GM23338 (cell line): ENCODE measurements at regions not wholly inside any gene's neighbourhood (a gene's known extent, or its start where the extent isn't known, plus 50 kb on each side); places are given as distances from the start of the nearest gene placed in this dataset.

Experiments
- CTCF ChIP-seq, 2 experiments: fragments of 200-600 bp in 1 of 2; sonication (generic) in 1 of 2; conservative IDR thresholded peaks; 2 replicates each; pipeline versions ENCODE4 v1.5.1 to v1.6.1; 2016 to 2017; ENCODE audit warnings: antibody characterized with exemption in 2 of 2, low read depth in 2 of 2, mild to moderate bottlenecking in 2 of 2, moderate library complexity in 1 of 2
- JUNB ChIP-seq: IDR thresholded peaks from one replicate; pipeline ENCODE4 v1.6.1; 2016; ENCODE audit warnings: antibody characterized with exemption; ENCODE audit not compliant: unreplicated experiment
- POLR2AphosphoS5 ChIP-seq: IDR thresholded peaks from 2 replicates; pipeline ENCODE4 v1.6.1; 2016; ENCODE audit warnings: antibody characterized with exemption, low read depth
- TF ChIP-seq, protein P1 (sequence below): IDR thresholded peaks from one replicate; pipeline ENCODE4 v1.6.1; 2018; ENCODE audit warnings: antibody characterized with exemption; ENCODE audit not compliant: unreplicated experiment

- TF ChIP-seq, protein P1, sequence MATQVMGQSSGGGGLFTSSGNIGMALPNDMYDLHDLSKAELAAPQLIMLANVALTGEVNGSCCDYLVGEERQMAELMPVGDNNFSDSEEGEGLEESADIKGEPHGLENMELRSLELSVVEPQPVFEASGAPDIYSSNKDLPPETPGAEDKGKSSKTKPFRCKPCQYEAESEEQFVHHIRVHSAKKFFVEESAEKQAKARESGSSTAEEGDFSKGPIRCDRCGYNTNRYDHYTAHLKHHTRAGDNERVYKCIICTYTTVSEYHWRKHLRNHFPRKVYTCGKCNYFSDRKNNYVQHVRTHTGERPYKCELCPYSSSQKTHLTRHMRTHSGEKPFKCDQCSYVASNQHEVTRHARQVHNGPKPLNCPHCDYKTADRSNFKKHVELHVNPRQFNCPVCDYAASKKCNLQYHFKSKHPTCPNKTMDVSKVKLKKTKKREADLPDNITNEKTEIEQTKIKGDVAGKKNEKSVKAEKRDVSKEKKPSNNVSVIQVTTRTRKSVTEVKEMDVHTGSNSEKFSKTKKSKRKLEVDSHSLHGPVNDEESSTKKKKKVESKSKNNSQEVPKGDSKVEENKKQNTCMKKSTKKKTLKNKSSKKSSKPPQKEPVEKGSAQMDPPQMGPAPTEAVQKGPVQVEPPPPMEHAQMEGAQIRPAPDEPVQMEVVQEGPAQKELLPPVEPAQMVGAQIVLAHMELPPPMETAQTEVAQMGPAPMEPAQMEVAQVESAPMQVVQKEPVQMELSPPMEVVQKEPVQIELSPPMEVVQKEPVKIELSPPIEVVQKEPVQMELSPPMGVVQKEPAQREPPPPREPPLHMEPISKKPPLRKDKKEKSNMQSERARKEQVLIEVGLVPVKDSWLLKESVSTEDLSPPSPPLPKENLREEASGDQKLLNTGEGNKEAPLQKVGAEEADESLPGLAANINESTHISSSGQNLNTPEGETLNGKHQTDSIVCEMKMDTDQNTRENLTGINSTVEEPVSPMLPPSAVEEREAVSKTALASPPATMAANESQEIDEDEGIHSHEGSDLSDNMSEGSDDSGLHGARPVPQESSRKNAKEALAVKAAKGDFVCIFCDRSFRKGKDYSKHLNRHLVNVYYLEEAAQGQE: no peak
- TF ChIP-seq CTCF (conservative IDR thresholded peaks at IDR 0.05; ENCODE audit: low read depth in 2 of 2) (no peak), POLR2AphosphoS5 (no peak), JUNB (no peak)
These were observed 343.6 kb upstream of the MGMT start for GRCh38 chr10:129123428-129123827.
